ENCODE measurements at regions not wholly inside any gene's neighbourhood (a gene's known extent, or its start where the extent isn't known, plus 50 kb on each side); places are given as distances from the start of the nearest gene placed in this dataset.

GRCh38 chr3:111472556-111472955 lies 69.4 kb upstream of the CD96 start:
- TF ChIP-seq FOXA1 (IDR thresholded peaks at IDR 0.05) (no peak), SUZ12 (IDR thresholded peaks at IDR 0.05) (no peak), FOXM1 (IDR thresholded peaks at IDR 0.05; ENCODE audit: borderline replicate concordance) (no peak), BHLHE40 (IDR thresholded peaks at IDR 0.05; ENCODE audit: borderline replicate concordance) (no peak), TARDBP (IDR thresholded peaks at IDR 0.05) (no peak), ZNF384 (IDR thresholded peaks at IDR 0.05) (no peak), ARNT (IDR thresholded peaks at IDR 0.05) (no peak), LEF1 (IDR thresholded peaks at IDR 0.05; ENCODE audit: borderline replicate concordance) (no peak), HDGF (IDR thresholded peaks at IDR 0.05; ENCODE audit: borderline replicate concordance) (no peak), SP1 (IDR thresholded peaks at IDR 0.05) (no peak), ELF4 (IDR thresholded peaks at IDR 0.05) (no peak)

All from HEK293T (cell line).